Putamen (tissue), 1 donor: ENCODE measurements at regions not wholly inside any gene's neighbourhood (a gene's known extent, or its start where the extent isn't known, plus 50 kb on each side); places are given as distances from the start of the nearest gene placed in this dataset.

Experiments used
- DNase-seq: peaks from one replicate; pipeline ENCODE4 v3.0.0-alpha.2; 2016; ENCODE audit warnings: low spot score

DNA sequence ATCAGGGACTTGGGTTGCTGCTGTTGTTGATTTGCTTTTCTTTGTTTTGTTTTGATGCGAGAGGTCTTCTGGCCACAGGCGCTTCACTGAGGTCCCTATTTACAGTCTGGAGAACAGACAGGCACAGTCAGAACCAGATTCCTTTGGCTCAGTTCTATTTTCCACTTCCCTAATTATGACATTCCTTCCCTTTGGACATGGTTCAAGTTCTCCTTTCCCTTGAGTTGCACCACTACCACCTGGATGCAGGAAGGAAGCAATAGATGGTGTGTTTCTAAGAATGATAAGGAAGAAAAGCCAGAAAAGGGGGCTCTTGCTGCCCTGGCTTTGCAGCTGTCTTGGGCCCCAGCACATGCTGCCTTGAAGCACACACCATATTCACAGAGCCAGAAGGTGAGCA is 160.6 kb downstream of the MAF start:
- DNase-seq = no peak

- DNase-seq = peak; percentile 42
These were observed 162.5 kb downstream of the MAF start for GRCh38 chr16:79437764-79438751.

- no peak for DNase-seq
These were observed 163.7 kb downstream of the MAF start for GRCh38 chr16:79436885-79437284.

DNA sequence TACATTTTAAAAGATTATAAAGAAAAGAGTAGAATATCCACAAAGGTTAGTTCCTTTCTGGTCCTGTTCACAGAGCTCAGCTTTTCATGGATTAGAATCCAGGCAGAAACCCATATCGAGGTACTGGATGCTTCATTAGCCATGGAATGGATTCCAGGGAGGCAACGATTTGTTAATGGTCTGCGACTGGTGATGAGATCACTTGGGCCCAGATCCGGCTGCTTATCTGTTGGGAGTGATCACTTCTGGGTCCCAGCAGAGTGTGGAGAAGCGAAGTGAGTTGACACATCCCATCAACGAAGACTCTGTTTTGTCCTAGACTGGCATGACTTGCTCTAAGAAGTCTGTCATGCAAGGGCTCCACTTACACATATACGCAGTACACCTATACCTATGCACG is 165.8 kb downstream of the MAF start:
- no peak for DNase-seq

- no peak for DNase-seq
These were observed 166.4 kb downstream of the MAF start for GRCh38 chr16:79434092-79434491.

DNA sequence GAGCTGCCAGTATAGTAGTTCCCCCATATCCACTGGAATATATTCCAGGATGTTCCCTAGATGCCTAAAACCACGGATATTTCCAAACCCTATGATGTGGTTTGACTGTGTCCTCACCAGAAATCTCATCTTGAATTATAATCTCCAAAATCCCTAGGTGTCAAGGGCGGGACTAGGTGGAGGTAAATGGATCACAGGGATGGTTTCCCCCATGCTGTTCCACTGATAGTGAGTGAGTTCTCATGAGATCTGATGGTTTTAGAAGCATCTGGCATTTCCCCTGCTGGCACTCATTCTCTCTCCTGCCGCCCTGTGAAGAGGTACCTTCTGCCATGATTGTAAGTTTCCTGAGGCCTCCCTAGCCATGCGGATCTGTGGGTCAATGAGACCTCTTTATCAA is 168.6 kb downstream of the MAF start:
- DNase-seq = no peak

GRCh38 chr16:79430191-79430678 is 170.3 kb downstream of the MAF start:
- no peak for DNase-seq

DNA sequence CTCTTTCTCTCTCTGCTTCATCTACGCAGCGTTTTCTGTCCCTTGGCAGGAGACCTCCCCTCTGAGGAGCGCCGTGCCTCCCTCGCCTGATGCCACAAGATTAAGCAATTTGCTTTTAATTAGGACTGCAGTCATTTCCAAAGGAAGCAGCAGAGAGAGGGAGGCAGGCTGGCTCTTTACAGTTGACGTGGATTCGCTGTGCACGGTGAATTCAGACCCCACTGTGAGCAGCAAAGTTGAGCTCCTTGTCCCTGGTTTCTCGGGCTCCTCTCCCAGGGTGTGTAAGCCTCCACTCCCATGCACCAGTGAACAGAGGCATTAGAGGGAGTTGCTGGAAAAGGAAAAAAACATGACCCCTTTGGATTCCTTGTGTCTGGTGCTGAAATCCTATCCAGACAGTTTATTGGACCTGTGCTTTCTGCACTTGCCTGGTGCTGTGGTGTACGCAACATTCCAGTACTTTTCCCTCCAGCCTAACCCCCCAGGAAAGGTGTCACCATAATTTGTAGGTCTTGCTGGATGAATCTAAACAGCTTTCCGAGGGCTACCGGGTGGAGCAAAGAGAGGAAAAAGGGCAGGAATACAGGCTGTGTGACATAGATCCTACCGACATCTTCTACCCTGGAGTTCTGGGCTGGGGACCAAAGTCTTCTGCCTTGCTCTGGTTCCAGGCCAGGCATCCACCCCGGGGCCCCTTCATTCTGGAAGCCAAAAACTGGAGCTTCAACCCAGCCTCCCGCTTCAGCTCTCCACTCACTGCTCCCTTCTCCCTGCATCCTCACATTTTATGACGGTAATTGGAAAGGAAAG is 171.0 kb downstream of the MAF start:
- DNase-seq = no peak

DNA sequence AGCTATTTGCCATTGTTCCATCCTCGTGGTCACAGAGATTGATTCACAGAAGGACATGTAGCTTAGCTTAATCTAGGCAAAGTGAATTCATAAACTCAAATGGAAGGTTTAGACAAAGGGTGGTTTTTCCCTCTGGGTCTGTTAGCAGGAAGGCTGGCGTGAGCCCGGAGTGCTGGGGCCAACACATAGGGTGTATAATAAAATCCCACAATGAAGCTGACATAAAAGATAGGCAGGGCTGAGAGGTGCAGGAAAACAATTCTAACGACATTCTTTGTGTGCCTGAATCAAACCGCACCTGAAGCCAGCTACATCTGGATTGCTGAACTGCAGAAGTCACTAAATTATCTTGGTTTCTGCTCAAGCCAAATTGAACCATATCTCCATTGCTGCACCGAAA is 173.9 kb downstream of the MAF start:
- DNase-seq = no peak

GRCh38 chr16:79422064-79422463 is 178.5 kb downstream of the MAF start:
- DNase-seq = no peak

GRCh38 chr16:79421126-79421525 is 179.4 kb downstream of the MAF start:
- no peak for DNase-seq

GRCh38 chr16:79420493-79420892 is 180.0 kb downstream of the MAF start:
- no peak for DNase-seq

- no peak for DNase-seq
These were observed 181.4 kb downstream of the MAF start for GRCh38 chr16:79419148-79419547.

DNA sequence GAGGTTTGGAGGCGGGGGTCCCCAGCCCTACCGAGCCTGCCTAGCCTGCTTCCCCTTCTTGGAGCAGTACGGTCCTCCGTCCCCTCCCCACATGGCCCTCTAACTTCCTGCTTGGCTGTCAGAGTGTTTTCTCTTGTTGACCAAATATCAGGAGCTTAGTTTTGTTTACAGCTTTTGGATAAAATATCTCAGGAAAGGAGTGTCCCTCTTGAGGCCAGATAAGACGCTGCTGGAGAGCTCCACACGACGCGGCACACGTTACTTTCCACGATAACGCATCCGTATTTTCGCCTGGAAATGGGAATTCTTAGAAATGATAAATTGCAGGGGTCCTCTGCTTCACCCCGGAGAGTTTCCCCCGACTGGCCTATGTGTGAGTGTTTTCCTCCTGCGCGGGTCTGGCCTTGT is 182.9 kb downstream of the MAF start:
- no peak for DNase-seq

GRCh38 chr16:79415983-79416640 is 184.4 kb downstream of the MAF start:
- DNase-seq = no peak

- no peak for DNase-seq
These were observed 187.7 kb downstream of the MAF start for GRCh38 chr16:79412783-79413225.

DNA sequence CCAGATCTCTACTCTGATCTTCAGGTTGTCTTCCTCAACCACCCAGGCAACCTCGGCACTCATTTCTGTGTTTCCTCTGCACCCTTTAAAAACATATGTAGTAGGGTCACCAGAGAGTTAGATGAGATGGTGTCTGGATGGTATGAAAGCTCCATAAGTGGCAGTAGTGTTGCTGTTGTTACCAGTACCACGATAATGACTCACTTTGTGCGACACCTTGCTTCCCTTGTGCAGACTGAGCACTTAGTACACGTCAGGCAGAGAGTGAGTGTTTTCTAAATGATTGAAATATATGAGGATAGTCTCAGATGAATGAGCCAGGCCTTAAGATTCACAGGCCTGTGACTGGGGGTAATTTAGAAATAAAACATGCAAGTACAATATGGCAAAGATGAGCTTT is 188.7 kb downstream of the MAF start:
- DNase-seq = no peak

DNA sequence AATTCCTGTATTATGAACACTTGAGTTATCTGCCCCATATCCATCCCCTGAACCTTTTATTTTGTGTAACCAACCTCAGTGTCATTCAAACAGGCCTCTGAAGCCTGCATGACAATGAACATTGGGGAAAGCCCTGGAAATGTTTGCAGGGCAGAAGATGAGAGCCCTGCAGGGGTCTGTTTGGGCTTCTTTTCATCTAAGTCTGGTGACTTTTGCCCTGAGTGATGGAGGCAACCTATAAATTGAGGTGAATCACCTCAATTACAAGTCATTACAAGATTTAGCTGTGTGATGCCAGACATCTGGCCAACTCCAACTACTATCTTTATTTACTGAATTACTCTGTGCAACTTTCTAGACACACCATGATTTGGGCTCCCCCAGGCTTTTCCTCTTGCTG is 189.2 kb downstream of the MAF start:
- no peak for DNase-seq

- no peak for DNase-seq
These were observed 190.6 kb downstream of the MAF start for GRCh38 chr16:79409978-79410377.

GRCh38 chr16:79408355-79408754 is 192.2 kb downstream of the MAF start:
- DNase-seq = no peak

DNA sequence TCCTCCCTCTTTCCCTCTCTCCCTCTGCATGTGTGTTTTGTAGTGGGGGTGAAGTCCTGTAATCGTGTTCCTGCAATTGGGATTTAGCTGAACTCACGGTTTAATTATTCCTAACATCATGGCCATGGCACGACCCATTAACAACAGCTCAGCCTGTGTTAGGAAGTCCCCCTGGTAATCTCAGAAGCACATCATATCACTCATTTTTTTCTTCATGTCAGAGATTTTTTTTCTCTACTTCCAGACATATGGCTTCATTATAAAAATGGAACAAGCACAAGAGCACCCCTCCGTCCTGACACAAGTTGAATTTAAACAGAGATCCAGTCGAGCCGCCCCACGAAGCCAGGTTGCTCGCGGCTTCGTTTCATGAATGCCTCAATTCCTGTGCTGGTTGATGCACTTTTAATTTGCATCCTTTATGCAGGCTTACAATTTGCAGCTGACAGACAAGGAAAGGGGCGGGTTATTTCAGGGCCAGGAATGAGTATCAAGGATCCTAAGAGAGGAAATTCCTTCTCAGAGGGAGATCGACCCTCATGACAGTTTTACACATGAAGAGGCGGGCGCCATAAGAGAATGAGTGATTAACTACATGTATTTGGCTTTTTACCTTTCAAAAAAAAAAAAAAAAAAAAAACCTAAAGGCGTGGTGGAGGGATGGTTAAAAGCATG is 192.9 kb downstream of the MAF start:
- no peak for DNase-seq

GRCh38 chr16:79407005-79407404 is 193.5 kb downstream of the MAF start:
- DNase-seq = no peak
